ENCODE measurements at regions not wholly inside any gene's neighbourhood (a gene's known extent, or its start where the extent isn't known, plus 50 kb on each side); places are given as distances from the start of the nearest gene placed in this dataset.
A peak's percentile ranks its signal among the peaks of the same experiment; 100 is the strongest.
"Not testable (repeated sequence)": the region's sequence is repeated elsewhere in the genome, so short reads cannot be mapped to it uniquely, and the experiment has no call there.

DNA sequence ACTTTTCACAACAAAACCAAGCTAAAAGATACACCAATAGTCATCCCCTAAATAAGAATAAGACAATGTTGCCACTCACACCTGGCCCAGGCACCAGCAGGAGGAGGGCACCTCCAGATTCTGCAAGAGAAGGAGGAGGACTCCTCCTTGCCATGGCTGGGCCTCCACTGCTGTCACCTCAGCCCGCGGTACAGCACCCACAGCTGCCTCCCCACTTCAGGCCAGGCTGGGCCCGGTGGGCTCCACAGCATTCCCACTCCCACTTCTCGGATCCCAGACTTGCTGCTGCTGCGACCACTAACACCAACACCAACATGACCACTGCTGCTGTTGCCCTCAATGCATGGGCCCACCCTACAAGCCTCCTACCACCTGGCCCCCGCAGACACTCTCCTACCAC lies 95.3 kb upstream of the POTED start:
- not testable (repeated sequence) for DNase-seq (ENCODE audit: low read depth)

DNA sequence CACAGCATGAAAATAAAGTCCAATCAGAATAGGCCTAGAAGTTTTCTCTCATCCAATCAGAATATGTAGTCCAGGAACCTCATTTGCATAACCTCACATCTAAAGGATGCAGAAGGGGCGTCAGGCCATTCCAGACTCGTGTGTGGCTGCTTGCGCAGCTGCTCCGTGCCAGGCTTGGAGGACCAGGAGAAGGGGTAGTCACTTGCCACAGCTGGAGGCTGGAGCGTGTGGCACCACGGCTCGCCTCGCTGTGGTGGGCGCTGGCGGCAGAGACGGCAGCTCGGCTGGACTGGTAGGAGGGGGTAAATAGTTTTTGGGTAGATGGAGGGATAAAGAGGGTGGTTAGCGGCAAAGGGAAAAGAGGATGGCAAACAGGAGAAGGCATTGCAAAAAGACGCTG lies 93.6 kb upstream of the POTED start:
- DNase-seq (ENCODE audit: low read depth) = not testable (repeated sequence)

DNA sequence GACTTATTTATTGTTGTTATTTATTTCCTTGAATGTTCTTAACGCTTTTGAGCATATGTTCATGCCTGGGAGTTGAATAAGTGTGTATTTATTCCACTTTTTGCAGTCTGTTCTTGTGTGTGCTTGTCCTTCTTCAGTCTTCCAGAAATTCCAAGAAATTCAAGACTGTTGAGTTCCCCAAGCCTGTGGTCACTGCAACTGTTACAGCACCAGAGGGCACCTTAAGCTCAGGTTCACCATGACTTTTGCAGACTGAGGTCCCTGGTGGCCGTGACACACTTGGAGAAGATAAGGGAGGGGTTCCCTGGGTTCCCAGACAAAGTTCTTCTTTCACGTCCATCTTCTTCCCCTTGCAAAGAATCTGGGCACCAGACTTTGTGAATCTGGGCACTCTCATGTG lies 89.6 kb upstream of the POTED start:
- DNase-seq (ENCODE audit: low read depth) = not testable (repeated sequence)

DNA sequence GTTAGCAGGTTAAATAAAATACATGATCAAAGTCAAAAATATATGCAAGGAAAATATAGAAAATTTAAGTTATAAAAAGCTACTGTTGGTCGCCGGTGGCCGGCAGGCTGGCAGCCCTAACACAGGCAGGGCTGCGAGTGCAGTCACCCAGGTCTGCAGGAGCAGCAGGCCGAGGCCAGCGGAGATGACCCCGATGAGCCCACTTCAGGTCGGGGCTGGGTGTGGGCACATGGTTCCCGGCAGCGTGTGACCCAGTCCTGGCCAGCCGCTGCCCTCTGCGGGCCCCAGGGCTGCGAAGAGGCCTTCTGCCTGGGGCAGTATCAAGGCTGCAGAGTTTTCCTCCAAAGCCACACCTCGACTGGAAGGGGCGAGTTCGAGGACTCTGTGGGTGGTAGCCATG lies 84.6 kb upstream of the POTED start:
- not testable (repeated sequence) for DNase-seq (ENCODE audit: low read depth)

DNA sequence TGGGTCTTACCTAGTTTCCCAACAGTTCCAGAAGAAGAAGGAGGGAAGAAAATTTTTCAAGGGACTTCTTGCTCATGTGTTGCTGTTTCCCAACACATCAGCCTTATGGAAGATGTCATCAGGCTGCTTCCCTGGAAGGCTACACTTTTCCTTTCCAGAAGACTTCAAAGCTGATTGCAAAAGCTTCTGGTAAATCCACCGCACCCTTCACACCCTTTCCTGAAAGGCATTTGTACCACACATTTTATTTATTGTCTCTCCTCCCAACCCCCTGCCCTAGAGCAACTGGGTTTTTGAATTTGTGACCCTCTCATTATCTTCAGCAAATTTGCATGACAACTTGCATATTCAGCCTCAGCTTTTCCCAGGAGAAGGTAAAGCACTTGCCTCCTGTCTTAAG lies 80.5 kb upstream of the POTED start:
- DNase-seq (ENCODE audit: low read depth) = not testable (repeated sequence)

DNA sequence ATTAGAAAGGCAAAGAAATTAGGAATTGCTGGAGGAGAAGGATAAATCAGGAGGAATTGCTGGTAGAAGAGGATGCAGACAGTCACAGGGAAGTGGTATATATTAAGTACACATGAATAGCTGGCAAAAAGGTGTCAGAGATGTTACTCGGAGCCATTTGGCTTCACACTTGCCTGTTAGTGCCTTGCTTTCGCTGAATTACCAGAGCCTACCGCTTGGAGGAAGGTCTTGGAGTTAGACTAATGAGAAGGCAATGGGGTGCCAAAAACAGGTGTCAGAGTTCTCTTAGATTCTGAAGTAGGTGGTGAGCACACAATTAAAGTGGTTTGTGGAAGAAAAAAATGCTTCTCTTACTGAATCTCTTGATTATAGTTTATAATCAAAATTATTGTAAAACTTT lies 79.9 kb upstream of the POTED start:
- DNase-seq (ENCODE audit: low read depth) = not testable (repeated sequence)

DNA sequence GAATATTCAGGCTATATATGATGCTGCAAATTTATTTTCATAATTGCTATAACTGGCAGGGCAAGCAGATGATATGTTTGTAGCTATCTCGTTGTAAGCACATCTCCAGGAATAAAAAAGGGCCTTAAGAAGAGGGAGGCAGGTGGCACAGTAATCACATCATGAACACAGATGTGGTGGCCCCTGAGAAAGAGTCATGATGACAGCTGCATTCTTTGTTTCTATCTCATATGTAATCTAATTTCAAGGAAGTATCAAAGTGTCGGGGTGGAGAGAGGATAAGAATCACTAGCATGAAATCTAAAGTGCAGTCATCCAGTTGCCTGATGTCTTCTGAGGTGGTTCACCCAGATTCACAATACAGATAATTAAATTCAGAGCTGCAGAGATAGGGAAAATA lies 78.9 kb upstream of the POTED start:
- peak; percentile 0 for DNase-seq (ENCODE audit: low read depth)

DNA sequence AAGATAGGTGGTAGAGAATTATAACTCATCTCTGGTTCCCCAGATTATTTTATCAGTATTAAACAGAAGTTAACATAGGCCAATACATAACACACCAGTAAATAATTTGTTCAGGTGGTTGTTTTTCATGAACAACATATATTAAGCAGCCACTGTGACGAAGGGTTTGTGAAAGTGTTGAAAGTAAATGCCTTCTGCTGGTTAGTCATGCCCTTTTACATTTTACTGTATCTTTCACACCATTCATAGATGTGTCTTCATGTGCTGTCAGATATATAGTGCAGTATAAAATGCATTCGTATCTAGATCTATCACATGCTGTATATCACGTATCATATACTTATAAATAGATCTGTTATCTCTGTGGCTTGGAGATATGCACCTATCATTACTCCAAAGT lies 66.1 kb upstream of the POTED start:
- DNase-seq (ENCODE audit: low read depth) = not testable (repeated sequence)

DNA sequence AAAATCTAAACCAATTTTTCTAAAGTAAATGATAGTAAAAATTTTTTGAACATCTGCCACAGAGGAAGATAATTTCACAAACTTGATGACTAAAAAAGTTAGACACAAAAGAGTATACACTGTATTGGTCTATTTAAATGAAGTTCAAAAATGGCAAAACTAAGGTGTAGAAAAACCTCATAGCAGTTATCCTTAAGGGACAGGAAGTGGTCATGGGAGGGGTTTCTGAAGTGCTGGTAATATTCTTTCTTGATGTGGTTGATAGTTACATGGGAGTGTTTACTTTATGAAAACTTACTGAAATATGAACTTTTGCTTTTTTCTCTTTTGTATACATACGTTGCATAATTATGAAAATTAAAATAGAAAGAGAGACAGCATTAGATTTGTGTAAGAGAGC lies 64.1 kb upstream of the POTED start:
- not testable (repeated sequence) for DNase-seq (ENCODE audit: low read depth)

Data from LHCN-M2 (cell line).